IMR-90 (cell line): ENCODE measurements at regions not wholly inside any gene's neighbourhood (a gene's known extent, or its start where the extent isn't known, plus 50 kb on each side); places are given as distances from the start of the nearest gene placed in this dataset.

Source experiments
- CEBPB ChIP-seq: IDR thresholded peaks from 2 replicates; pipeline ENCODE4 v1.6.1; 2012; ENCODE audit warnings: low read depth, low read length, improper control_type of control experiment
- CTCF ChIP-seq: conservative IDR thresholded peaks from 2 replicates; pipeline ENCODE4 v1.5.1; 2012; ENCODE audit warnings: mild to moderate bottlenecking, low read depth, low read length, improper control_type of control experiment
- MAFK ChIP-seq: IDR thresholded peaks from 2 replicates; pipeline ENCODE4 v1.6.1; 2012; ENCODE audit warnings: low read depth, low read length, improper control_type of control experiment
- MAZ ChIP-seq: IDR thresholded peaks from 2 replicates; pipeline ENCODE4 v1.6.1; 2012; ENCODE audit warnings: low read depth, mild to moderate bottlenecking, low read length, improper control_type of control experiment, moderate library complexity, borderline replicate concordance
- MXI1 ChIP-seq: IDR thresholded peaks from 2 replicates; pipeline ENCODE4 v1.6.1; 2012; ENCODE audit warnings: low read depth, mild to moderate bottlenecking, low read length, moderate library complexity, borderline replicate concordance
- POLR2A ChIP-seq: IDR thresholded peaks from 2 replicates; pipeline ENCODE4 v1.6.1; 2012; ENCODE audit warnings: mild to moderate bottlenecking, low read depth, low read length
- RCOR1 ChIP-seq: IDR thresholded peaks from 2 replicates; pipeline ENCODE4 v1.6.1; 2012; ENCODE audit warnings: mild to moderate bottlenecking, low read length, improper control_type of control experiment; ENCODE audit not compliant: insufficient replicate concordance
- USF2 ChIP-seq: fragments of 150-350 bp; IDR thresholded peaks from 2 replicates; pipeline ENCODE4 v1.6.1; 2017; ENCODE audit warnings: mild to moderate bottlenecking, antibody characterized with exemption, low read length, low read depth

GRCh38 chr11:39304586-39304985 is 2154.9 kb downstream of the LRRC4C start:
- TF ChIP-seq CTCF (no peak), MAFK (no peak), POLR2A (no peak), CEBPB (no peak), MAZ (no peak), MXI1 (no peak), RCOR1 (no peak), USF2 (no peak)
